ENCODE measurements at regions not wholly inside any gene's neighbourhood (a gene's known extent, or its start where the extent isn't known, plus 50 kb on each side); places are given as distances from the start of the nearest gene placed in this dataset.

DNA sequence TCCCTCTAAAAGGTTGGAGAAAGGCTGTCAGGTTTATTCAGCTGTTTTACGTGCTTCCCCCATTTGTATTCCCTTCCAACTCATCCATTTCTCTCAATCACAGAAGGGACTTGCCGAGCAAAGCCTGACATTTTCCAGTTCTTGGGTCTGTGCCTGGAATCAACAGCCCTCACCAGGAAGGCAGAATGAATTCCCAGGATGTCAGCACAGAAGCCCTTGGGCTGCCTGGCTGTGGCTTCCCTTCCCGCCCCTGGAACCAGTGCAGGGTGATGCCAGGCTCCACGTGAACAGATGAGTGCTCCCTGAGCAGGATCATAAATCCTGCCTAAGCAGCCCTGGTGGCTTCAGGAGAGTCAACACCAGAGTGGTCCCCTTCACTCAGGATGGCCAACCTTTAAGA, 86.1 kb upstream of the CD83 start:
- no peak overlapping the region for H3K27ac Mint-ChIP-seq
- H3K36me3 Mint-ChIP-seq (ENCODE audit: low read depth) = no peaks in the 10 kb centered on the region
- no peaks in the 10 kb centered on the region for H3K9me3 Mint-ChIP-seq
- no peak for DNase-seq (ENCODE audit: low spot score)
- no peak overlapping the region for H3K4me3 Mint-ChIP-seq
- intact Hi-C loops (cut with micrococcal nuclease) = no loop called here
- no peaks in the 10 kb centered on the region for H3K4me1 Mint-ChIP-seq (ENCODE audit: low read depth)
- H3K27me3 Mint-ChIP-seq (ENCODE audit: insufficient read depth) = peaks cover 14% of the 10 kb centered on the region

- no peaks in the 10 kb centered on the region for H3K9me3 Mint-ChIP-seq
- no peaks in the 10 kb centered on the region for H3K36me3 Mint-ChIP-seq (ENCODE audit: low read depth)
- no peak overlapping the region for H3K4me3 Mint-ChIP-seq
- intact Hi-C loops (cut with micrococcal nuclease) = no loop called here
- H3K27ac Mint-ChIP-seq = no peak overlapping the region
- no peak for DNase-seq (ENCODE audit: low spot score)
- H3K4me1 Mint-ChIP-seq (ENCODE audit: low read depth) = peaks cover 10% of the 10 kb centered on the region
- peaks cover 19% of the 10 kb centered on the region for H3K27me3 Mint-ChIP-seq (ENCODE audit: insufficient read depth)
These were observed 82.3 kb upstream of the CD83 start for GRCh38 chr6:14035071-14035847.

- peaks cover 10% of the 10 kb centered on the region for H3K4me1 Mint-ChIP-seq (ENCODE audit: low read depth)
- intact Hi-C loops (cut with micrococcal nuclease) = no loop called here
- no peak overlapping the region for H3K4me3 Mint-ChIP-seq
- peaks cover 19% of the 10 kb centered on the region for H3K27me3 Mint-ChIP-seq (ENCODE audit: insufficient read depth)
- DNase-seq (ENCODE audit: low spot score) = no peak
- no peaks in the 10 kb centered on the region for H3K36me3 Mint-ChIP-seq (ENCODE audit: low read depth)
- no peak overlapping the region for H3K27ac Mint-ChIP-seq
- no peaks in the 10 kb centered on the region for H3K9me3 Mint-ChIP-seq
These were observed 81.7 kb upstream of the CD83 start for GRCh38 chr6:14035874-14036273.

GRCh38 chr6:14036911-14037310, 80.7 kb upstream of the CD83 start:
- H3K4me3 Mint-ChIP-seq = no peak overlapping the region
- peaks cover 10% of the 10 kb centered on the region for H3K4me1 Mint-ChIP-seq (ENCODE audit: low read depth)
- no peaks in the 10 kb centered on the region for H3K36me3 Mint-ChIP-seq (ENCODE audit: low read depth)
- no peak for DNase-seq (ENCODE audit: low spot score)
- H3K27ac Mint-ChIP-seq = no peak overlapping the region
- intact Hi-C loops (cut with micrococcal nuclease) = no loop called here
- H3K9me3 Mint-ChIP-seq = no peaks in the 10 kb centered on the region
- peaks cover 14% of the 10 kb centered on the region for H3K27me3 Mint-ChIP-seq (ENCODE audit: insufficient read depth)

DNA sequence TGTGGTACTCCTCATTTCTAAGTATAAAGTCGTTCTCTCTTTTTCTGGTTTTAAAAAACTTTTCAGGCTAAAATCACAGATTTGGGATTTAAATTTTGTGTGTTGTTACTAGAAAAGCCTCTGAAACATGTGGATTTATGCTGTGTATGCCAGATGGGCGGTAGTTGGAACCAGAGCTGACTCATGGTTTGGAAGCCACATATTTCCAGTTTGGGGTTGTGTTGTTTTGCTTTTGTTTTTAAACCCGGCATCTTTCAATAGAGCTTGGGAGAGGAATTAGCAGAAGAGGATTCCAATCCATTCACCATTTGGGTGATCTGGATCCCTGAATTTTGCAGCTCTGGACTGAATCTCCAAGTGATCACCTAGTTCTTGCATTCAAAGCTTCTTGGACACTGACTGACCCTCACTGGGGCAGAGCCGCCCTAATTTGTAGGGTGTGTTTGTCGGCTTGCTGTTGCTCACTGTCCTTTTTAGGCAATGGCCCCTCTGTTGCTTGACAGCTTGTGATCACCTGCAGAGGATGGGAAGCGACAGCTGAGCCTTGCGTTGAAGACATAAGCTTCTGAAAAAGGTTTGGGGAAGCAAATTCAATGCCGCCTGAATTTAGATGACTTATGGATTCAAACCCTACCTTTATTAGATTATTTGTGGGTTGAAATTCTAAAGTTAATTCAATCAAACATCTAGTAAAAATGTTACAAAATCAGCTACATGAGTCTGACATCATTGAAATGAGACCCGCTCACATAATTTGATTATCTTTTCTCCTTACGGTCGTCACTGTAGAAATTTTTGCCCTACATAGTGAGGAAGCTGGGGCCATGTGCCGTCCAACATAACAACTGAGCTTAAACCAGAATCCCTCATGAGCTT, 79.9 kb upstream of the CD83 start:
- H3K9me3 Mint-ChIP-seq = no peaks in the 10 kb centered on the region
- no peaks in the 10 kb centered on the region for H3K36me3 Mint-ChIP-seq (ENCODE audit: low read depth)
- H3K27ac Mint-ChIP-seq = no peak overlapping the region
- peaks cover 14% of the 10 kb centered on the region for H3K27me3 Mint-ChIP-seq (ENCODE audit: insufficient read depth)
- H3K4me3 Mint-ChIP-seq = no peak overlapping the region
- H3K4me1 Mint-ChIP-seq (ENCODE audit: low read depth) = peaks cover 10% of the 10 kb centered on the region
- no peak for DNase-seq (ENCODE audit: low spot score)
- intact Hi-C loops (cut with micrococcal nuclease) = no loop called here

DNA sequence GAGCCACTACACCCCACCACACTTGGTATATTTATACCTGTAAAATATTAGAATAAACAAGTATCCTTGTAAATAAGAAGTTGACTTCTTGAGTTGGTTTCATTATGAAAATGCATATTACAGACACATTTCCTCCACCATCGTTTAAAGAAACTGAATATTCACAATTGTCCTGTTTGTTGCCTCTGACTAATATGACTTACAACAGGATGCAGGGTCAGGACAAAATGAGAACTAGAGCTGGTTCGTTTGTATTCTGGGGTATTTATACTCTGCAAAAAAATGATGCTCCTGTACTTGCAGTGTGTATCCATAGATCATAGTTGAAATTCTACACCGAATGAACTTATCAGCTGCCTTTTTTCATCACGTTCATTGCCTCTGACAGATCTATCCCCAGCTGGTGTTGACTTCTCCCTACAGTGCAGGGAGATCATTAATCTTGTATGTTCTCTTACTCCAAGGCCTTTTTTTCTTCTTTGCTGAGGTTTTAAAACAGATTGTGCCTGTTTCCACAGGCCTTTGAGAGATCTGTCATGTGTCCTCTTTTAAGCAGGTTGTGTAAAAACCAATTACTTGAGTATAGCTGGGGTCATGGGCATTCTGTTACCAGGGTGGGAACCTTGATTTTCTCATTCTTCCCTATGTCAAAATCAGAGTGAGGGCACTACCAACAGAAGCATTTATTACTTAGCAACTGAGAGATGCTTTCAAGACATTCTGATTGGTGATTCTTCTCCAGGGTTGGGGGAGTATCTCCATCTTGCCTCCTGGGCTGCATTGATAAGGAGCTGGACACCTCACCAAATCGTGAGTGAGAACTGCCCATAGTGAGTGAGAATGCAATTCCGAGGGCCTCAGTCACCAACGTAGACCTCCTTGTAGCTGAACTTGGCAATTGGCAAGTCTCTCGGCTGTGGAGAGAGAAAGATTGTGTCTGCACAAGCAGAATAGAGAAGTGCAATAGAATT, 78.8 kb upstream of the CD83 start:
- Mint-ChIP-seq H3K27me3 (ENCODE audit: insufficient read depth) (peaks cover 14% of the 10 kb centered on the region), H3K36me3 (ENCODE audit: low read depth) (no peaks in the 10 kb centered on the region), H3K27ac (no peak overlapping the region), H3K9me3 (no peaks in the 10 kb centered on the region), H3K4me1 (ENCODE audit: low read depth) (peaks cover 10% of the 10 kb centered on the region), H3K4me3 (no peak overlapping the region)
- intact Hi-C loops (cut with micrococcal nuclease) = no loop called here
- DNase-seq (ENCODE audit: low spot score) = no peak

- intact Hi-C loops (cut with micrococcal nuclease) = no loop called here
- DNase-seq (ENCODE audit: low spot score) = no peak
- no peaks in the 10 kb centered on the region for H3K36me3 Mint-ChIP-seq (ENCODE audit: low read depth)
- peaks cover 16% of the 10 kb centered on the region for H3K27me3 Mint-ChIP-seq (ENCODE audit: insufficient read depth)
- no peaks in the 10 kb centered on the region for H3K9me3 Mint-ChIP-seq
- no peak overlapping the region for H3K4me3 Mint-ChIP-seq
- no peak overlapping the region for H3K27ac Mint-ChIP-seq
- H3K4me1 Mint-ChIP-seq (ENCODE audit: low read depth) = peaks cover 10% of the 10 kb centered on the region
These were observed 77.5 kb upstream of the CD83 start for GRCh38 chr6:14040042-14040441.

DNA sequence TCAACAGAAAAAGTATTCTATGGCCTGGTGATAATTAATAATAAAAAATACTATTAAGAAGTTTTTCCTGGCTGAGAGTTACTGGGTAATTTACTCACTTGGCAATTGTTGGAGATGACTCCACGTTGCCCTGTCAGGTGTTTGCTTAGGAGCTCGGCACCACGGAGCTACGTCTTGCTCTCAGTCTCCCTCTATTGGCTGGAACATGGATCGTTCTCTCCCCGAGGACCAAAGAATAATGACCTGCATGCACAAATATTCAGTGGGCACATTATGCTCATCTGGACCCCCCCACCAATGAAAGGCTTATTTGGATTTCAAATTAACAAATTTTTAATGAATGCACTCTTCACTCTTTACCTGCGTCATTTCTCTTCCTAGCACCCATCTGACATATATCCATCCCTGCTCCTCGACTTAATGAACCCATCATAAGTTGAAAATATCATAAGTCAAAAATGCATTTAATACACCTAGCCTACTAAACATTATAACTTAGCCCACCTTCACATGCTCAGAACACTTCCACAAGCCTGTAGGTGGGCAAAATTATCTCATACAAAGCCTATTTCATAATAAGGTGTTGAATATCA, 71.0 kb upstream of the CD83 start:
- DNase-seq (ENCODE audit: low spot score) = peak; percentile 27
- Mint-ChIP-seq H3K4me3 (no peak overlapping the region), H3K36me3 (ENCODE audit: low read depth) (no peaks in the 10 kb centered on the region), H3K4me1 (ENCODE audit: low read depth) (no peaks in the 10 kb centered on the region), H3K9me3 (no peaks in the 10 kb centered on the region), H3K27me3 (ENCODE audit: insufficient read depth) (peaks cover 29% of the 10 kb centered on the region), H3K27ac (no peak overlapping the region)
- intact Hi-C loops (cut with micrococcal nuclease) = loop anchor here (1.0 to 2.0 kb wide), 5 partner anchors 20 to 251 kb away; no protein-coding TSS in a partner anchor

- Mint-ChIP-seq H3K9me3 (no peaks in the 10 kb centered on the region), H3K4me1 (ENCODE audit: low read depth) (no peaks in the 10 kb centered on the region), H3K27ac (no peak overlapping the region), H3K36me3 (ENCODE audit: low read depth) (no peaks in the 10 kb centered on the region), H3K4me3 (no peak overlapping the region), H3K27me3 (ENCODE audit: insufficient read depth) (peaks cover 29% of the 10 kb centered on the region)
- no peak for DNase-seq (ENCODE audit: low spot score)
- intact Hi-C loops (cut with micrococcal nuclease) = loop anchor here (2.0 kb wide), 2 partner anchors 20 to 76 kb away; no protein-coding TSS in a partner anchor
These were observed 70.3 kb upstream of the CD83 start for GRCh38 chr6:14047151-14047740.

DNA sequence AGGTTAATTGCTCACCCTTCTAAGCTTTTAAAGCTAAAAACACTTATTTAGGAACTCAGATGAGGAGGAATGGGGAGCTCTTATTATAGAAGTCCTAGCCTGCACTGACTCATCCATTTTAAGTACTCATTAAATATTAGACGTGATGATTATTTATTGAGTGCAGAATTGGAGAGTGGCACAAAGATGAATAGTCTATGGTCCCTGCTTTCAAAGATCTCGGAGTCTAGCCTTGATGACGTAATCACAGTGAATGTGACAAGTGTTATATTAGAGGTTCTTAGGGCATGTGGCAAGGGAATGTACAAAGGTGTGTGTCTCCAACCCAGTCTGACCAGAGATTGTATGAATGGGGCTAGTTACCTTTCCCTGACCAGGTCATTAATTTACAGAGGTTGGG, 68.7 kb upstream of the CD83 start:
- H3K4me1 Mint-ChIP-seq (ENCODE audit: low read depth) = no peaks in the 10 kb centered on the region
- H3K36me3 Mint-ChIP-seq (ENCODE audit: low read depth) = no peaks in the 10 kb centered on the region
- no peak for DNase-seq (ENCODE audit: low spot score)
- intact Hi-C loops (cut with micrococcal nuclease) = no loop called here
- H3K27me3 Mint-ChIP-seq (ENCODE audit: insufficient read depth) = peaks cover 29% of the 10 kb centered on the region
- no peak overlapping the region for H3K4me3 Mint-ChIP-seq
- H3K9me3 Mint-ChIP-seq = no peaks in the 10 kb centered on the region
- H3K27ac Mint-ChIP-seq = no peak overlapping the region

- no peaks in the 10 kb centered on the region for H3K4me1 Mint-ChIP-seq (ENCODE audit: low read depth)
- intact Hi-C loops (cut with micrococcal nuclease) = no loop called here
- peaks cover 27% of the 10 kb centered on the region for H3K27me3 Mint-ChIP-seq (ENCODE audit: insufficient read depth)
These were observed 66.2 kb upstream of the CD83 start for GRCh38 chr6:14051355-14051754.

GRCh38 chr6:14053811-14054210, 63.8 kb upstream of the CD83 start:
- DNase-seq (ENCODE audit: low spot score) = no peak
- H3K4me1 Mint-ChIP-seq (ENCODE audit: low read depth) = no peaks in the 10 kb centered on the region
- no peak overlapping the region for H3K4me3 Mint-ChIP-seq
- H3K27me3 Mint-ChIP-seq (ENCODE audit: insufficient read depth) = peaks cover 21% of the 10 kb centered on the region
- no peaks in the 10 kb centered on the region for H3K36me3 Mint-ChIP-seq (ENCODE audit: low read depth)
- intact Hi-C loops (cut with micrococcal nuclease) = no loop called here
- H3K27ac Mint-ChIP-seq = no peak overlapping the region
- no peaks in the 10 kb centered on the region for H3K9me3 Mint-ChIP-seq

More at GRCh38 chr6:14051355-14051754, 66.2 kb upstream of the CD83 start:
- no peaks in the 10 kb centered on the region for H3K9me3 Mint-ChIP-seq
- no peak for DNase-seq (ENCODE audit: low spot score)
- H3K4me3 Mint-ChIP-seq = no peak overlapping the region
- H3K27ac Mint-ChIP-seq = no peak overlapping the region
- no peaks in the 10 kb centered on the region for H3K36me3 Mint-ChIP-seq (ENCODE audit: low read depth)

Measured in activated T-helper 1 cell treated with anti-CD3 and anti-CD28 coated beads, Interleukin-12 subunit alpha, Interleukin-12 subunit beta, Interleukin-2, Interleukin-4 antibody, amounts not matched to agents 30 ng/mL and 10 ng/mL and 1 ng/mL, durations not matched to agents 14 hours and 24 hours and 36 hours (primary cell).